COLO668 (cell line): ENCODE measurements at regions not wholly inside any gene's neighbourhood (a gene's known extent, or its start where the extent isn't known, plus 50 kb on each side); places are given as distances from the start of the nearest gene placed in this dataset.

Source experiments
- DNase-seq: peaks from one replicate; lab custom pipeline; 2025; ENCODE audit not compliant: unreplicated experiment; lab: John Stamatoyannopoulos, UW

GRCh38 chr5:175579742-175580432, 78.0 kb upstream of the HRH2 start:
- no peak for DNase-seq

GRCh38 chr5:175582697-175583096, 75.2 kb upstream of the HRH2 start:
- no peak for DNase-seq

GRCh38 chr5:175585567-175585966, 72.3 kb upstream of the HRH2 start:
- DNase-seq: no peak

GRCh38 chr5:175588709-175589429, 69.0 kb upstream of the HRH2 start:
- no peak for DNase-seq

- DNase-seq: no peak
These were observed 68.2 kb upstream of the HRH2 start for GRCh38 chr5:175589714-175590113.

- DNase-seq: no peak
These were observed 67.4 kb upstream of the HRH2 start for GRCh38 chr5:175590471-175590881.

- DNase-seq: no peak
These were observed 66.6 kb upstream of the HRH2 start for GRCh38 chr5:175591293-175591692.

GRCh38 chr5:175593794-175594193, 64.1 kb upstream of the HRH2 start:
- DNase-seq: no peak

- no peak for DNase-seq
These were observed 62.0 kb upstream of the HRH2 start for GRCh38 chr5:175595905-175596304.

- no peak for DNase-seq
These were observed 61.1 kb upstream of the HRH2 start for GRCh38 chr5:175596761-175597189.

GRCh38 chr5:175597718-175598117, 60.2 kb upstream of the HRH2 start:
- DNase-seq: peak; percentile 3

- no peak for DNase-seq
These were observed 59.1 kb upstream of the HRH2 start for GRCh38 chr5:175598774-175599173.

GRCh38 chr5:175599210-175599609, 58.7 kb upstream of the HRH2 start:
- no peak for DNase-seq

- DNase-seq: no peak
These were observed 53.7 kb upstream of the HRH2 start for GRCh38 chr5:175603987-175604739.

GRCh38 chr5:175606409-175606808, 51.5 kb upstream of the HRH2 start:
- no peak for DNase-seq
